Adrenal gland (tissue), 9 donors: ENCODE measurements at regions not wholly inside any gene's neighbourhood (a gene's known extent, or its start where the extent isn't known, plus 50 kb on each side); places are given as distances from the start of the nearest gene placed in this dataset.

Source experiments
- DNase-seq, 7 donors: peaks; one replicate each; pipeline ENCODE4 v3.0.0-alpha.2; 2019 to 2020
- H3K27ac ChIP-seq, 5 donors: fragments of 200-600 bp; sonication (generic) in 4 of 5; 1 replicate in 3 of 5; 2 replicates in 2 of 5; pipeline versions ENCODE4 v1.5.1 to v1.8.0; 2016 to 2020; ENCODE audit warnings: mild to moderate bottlenecking in 1 of 5
- H3K27me3 ChIP-seq: fragments of 200-600 bp; 2 replicates; pipeline ENCODE4 v1.8.0; 2021
- H3K36me3 ChIP-seq, 2 donors: fragments of 200-600 bp; replicated peaks in 1 of 2; 1 replicate in 1 of 2; 2 replicates in 1 of 2; pipeline versions ENCODE4 v1.5.1 to v1.8.0; 2018 to 2022
- H3K4me1 ChIP-seq, 2 donors: fragments of 200-600 bp; replicated peaks in 1 of 2; 1 replicate in 1 of 2; 2 replicates in 1 of 2; pipeline versions ENCODE4 v1.5.1 to v1.8.0; 2018 to 2021
- H3K4me3 ChIP-seq, 4 donors: fragments of 200-600 bp; sonication (generic) in 3 of 4; one replicate each; pipeline ENCODE4 v1.5.1; 2016 to 2018
- H3K9me3 ChIP-seq, 3 donors: fragments of 200-600 bp; sonication (generic) in 1 of 3; replicated peaks in 1 of 3; 1 replicate in 2 of 3; 2 replicates in 1 of 3; pipeline versions ENCODE4 v1.5.1 to v1.8.0; 2016 to 2021
- POLR2A ChIP-seq, 2 donors: fragments of 450-650 bp; IDR thresholded peaks; one replicate each; pipeline ENCODE4 v1.6.1; 2017; ENCODE audit warnings: antibody characterized with exemption in 2 of 2, mild to moderate bottlenecking in 2 of 2, moderate library complexity in 1 of 2
- WGBS, 4 donors: extraction: QIAGEN DNeasy Blood & Tissue Kit in 2 of 4; methylation state at CpG; one replicate each; pipeline versions ENCODE4 v1.1.5 to v1.1.7; 2013 to 2017; 5-methylcytosine and 5-hydroxymethylcytosine counted together
- intact Hi-C, 2 donors: fragments of 100-400 bp; cut with DNase I; formaldehyde crosslinking; loops; one replicate each; pipeline versions ENCODE4 v1.14.1 to v1.15.0; 2022 to 2023
- TF ChIP-seq, protein P1 (sequence below), 6 experiments: fragments of 450-650 bp in 4 of 6; fragments of 200-600 bp in 2 of 6; sonication (generic) in 1 of 6; IDR thresholded peaks; 1 replicate in 5 of 6; 2 replicates in 1 of 6; pipeline versions ENCODE4 v1.5.1 to v1.8.0; 2016 to 2021; ENCODE audit warnings: antibody characterized with exemption in 6 of 6, mild to moderate bottlenecking in 2 of 6, moderate library complexity in 1 of 6
- donor health status: healthy with polysubstance abuse.
- donor health status: Bipolar disorder and iron deficiency.
- donor health status: DM: yes; HTN: yes; CAD: no.
- donor health status: DM: no; HTN: no; CAD: no.
- donor health status: DM: no; HTN: no; CAD: no.

GRCh38 chr4:52292245-52292644 lies 241.1 kb downstream of the SPATA18 start:
- TF ChIP-seq, protein P1, sequence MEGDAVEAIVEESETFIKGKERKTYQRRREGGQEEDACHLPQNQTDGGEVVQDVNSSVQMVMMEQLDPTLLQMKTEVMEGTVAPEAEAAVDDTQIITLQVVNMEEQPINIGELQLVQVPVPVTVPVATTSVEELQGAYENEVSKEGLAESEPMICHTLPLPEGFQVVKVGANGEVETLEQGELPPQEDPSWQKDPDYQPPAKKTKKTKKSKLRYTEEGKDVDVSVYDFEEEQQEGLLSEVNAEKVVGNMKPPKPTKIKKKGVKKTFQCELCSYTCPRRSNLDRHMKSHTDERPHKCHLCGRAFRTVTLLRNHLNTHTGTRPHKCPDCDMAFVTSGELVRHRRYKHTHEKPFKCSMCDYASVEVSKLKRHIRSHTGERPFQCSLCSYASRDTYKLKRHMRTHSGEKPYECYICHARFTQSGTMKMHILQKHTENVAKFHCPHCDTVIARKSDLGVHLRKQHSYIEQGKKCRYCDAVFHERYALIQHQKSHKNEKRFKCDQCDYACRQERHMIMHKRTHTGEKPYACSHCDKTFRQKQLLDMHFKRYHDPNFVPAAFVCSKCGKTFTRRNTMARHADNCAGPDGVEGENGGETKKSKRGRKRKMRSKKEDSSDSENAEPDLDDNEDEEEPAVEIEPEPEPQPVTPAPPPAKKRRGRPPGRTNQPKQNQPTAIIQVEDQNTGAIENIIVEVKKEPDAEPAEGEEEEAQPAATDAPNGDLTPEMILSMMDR (IDR thresholded peaks at IDR 0.05) = no peak
- TF ChIP-seq POLR2A (IDR thresholded peaks at IDR 0.05) = no peak
- Histone ChIP-seq H3K9me3 (no peaks in the 10 kb centered on the region), H3K4me1 (no peaks in the 10 kb centered on the region), H3K27me3 (no peaks in the 10 kb centered on the region), H3K27ac (no peak overlapping the region), H3K36me3 (no peaks in the 10 kb centered on the region), H3K4me3 (no peak overlapping the region)
- intact Hi-C loops = no loop called here
- DNase-seq = no peak

DNA sequence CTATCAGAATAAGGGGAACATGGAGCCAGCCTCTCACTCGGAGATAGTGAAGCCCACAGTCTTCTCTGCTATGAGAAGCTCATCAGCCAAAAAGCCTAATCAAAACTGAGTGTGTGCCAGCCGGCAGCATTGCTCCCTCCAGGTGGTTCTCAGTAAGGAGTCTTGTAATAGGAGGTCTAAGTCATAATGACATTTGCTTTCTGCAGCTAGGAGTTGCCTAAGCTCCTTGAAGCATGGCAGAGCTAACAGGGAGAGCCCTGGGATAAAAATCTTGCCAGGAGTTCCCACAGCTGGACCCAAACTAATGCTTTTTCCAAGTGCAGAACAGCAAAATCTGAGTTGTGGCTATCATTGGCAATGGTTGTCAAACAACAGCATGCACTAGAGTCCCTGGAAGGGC lies 245.2 kb downstream of the SPATA18 start:
- Histone ChIP-seq H3K27ac (no peak overlapping the region), H3K9me3 (no peaks in the 10 kb centered on the region), H3K36me3 (no peaks in the 10 kb centered on the region), H3K4me1 (no peaks in the 10 kb centered on the region), H3K4me3 (no peak overlapping the region), H3K27me3 (no peaks in the 10 kb centered on the region)
- TF ChIP-seq, protein P1 (IDR thresholded peaks at IDR 0.05) = no peak
- no peak for TF ChIP-seq POLR2A (IDR thresholded peaks at IDR 0.05)
- no peak for DNase-seq
- intact Hi-C loops = no loop called here
- 79 to 89% (median 80%) methylated on average over 2 of the region's 2 CpGs for WGBS, 4 donors

DNA sequence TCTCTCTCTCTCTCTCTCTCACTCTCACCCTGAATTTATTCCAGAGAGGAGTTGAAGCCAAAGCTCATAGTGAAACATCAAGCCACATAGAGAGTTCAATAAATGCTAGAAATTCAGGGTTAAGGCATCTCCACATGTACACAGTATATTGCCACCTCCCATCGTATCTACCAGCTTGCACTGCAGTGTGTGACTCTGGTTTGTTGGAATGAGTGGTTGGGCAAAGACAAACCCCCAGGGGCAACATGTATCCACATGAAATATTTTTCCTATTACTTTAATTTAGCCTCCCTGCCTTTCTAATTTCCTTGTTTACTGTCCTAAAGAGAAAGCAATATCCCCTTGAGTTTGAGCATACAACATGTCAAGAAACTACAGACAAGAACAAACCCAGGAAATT lies 247.3 kb downstream of the SPATA18 start:
- Histone ChIP-seq H3K27me3 (no peaks in the 10 kb centered on the region), H3K27ac (no peak overlapping the region), H3K4me3 (no peak overlapping the region), H3K9me3 (no peaks in the 10 kb centered on the region), H3K36me3 (no peaks in the 10 kb centered on the region), H3K4me1 (no peaks in the 10 kb centered on the region)
- TF ChIP-seq POLR2A (IDR thresholded peaks at IDR 0.05) = no peak
- TF ChIP-seq, protein P1 (IDR thresholded peaks at IDR 0.05) = no peak
- intact Hi-C loops = no loop called here
- 0 to 32% (median 15%) methylated on average over 1 of the region's 1 CpG for WGBS, 4 donors
- no peak for DNase-seq

- H3K4me3 ChIP-seq = no peak overlapping the region
- TF ChIP-seq, protein P1 (IDR thresholded peaks at IDR 0.05) = no peak
- no peak for TF ChIP-seq POLR2A (IDR thresholded peaks at IDR 0.05)
- no peaks in the 10 kb centered on the region for H3K36me3 ChIP-seq
- no peak for DNase-seq
- 73 to 77% (median 76%) methylated on average over 7 of the region's 7 CpGs for WGBS, 4 donors
- H3K9me3 ChIP-seq = no peaks in the 10 kb centered on the region
- H3K27ac ChIP-seq = no peak overlapping the region
- intact Hi-C loops = no loop called here
- H3K4me1 ChIP-seq = no peaks in the 10 kb centered on the region
- H3K27me3 ChIP-seq = no peaks in the 10 kb centered on the region
Measured at GRCh38 chr4:52299120-52299519, 248.0 kb downstream of the SPATA18 start.
